ENCODE measurements at regions not wholly inside any gene's neighbourhood (a gene's known extent, or its start where the extent isn't known, plus 50 kb on each side); places are given as distances from the start of the nearest gene placed in this dataset.

DNA sequence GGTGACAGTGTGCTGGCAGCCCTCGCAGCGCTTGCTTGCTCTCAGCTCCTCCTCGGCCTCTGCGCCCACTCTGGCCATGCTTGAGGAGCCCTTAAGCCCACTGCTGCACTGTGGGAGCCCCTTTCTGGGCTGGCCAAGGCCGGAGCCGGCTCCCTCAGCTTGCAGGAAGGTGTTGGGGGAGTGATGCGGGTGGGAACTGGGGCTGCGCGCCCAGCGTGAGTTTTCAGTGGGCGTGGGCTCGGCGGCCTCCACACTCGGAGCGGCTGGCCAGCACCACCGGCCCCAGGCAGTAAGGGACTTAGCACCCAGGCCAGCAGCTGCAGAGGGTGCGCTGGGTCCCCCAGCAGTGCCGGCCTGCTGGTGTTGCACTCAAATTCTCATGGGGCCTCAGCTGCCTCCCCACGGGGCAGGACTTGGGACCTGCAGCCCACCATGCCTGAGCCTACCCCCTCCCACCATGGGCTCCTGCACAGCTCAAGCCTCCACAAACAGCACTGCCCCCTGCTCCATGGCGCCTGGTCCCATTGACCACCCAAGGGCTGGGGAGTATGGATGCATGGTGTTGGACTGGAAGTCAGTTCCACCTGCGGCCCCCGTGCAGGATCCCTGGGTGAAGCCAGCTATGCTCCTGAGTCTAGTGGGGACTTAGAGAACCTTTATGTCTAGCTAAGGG lies 223.1 kb upstream of the PTPRD start:
- Histone ChIP-seq H2BK15ac (ENCODE audit: low read depth, low read length) (no peak overlapping the region), H4K91ac (ENCODE audit: insufficient read depth, low read depth, low read length) (no peak overlapping the region), H2BK5ac (ENCODE audit: low read depth, low read length, poor library complexity, severe bottlenecking) (no peak overlapping the region), H3K27me3 (ENCODE audit: control insufficient read depth, insufficient read depth, low read length) (no peaks in the 10 kb centered on the region), H3K36me3 (ENCODE audit: control insufficient read depth, insufficient read depth, low read length) (no peaks in the 10 kb centered on the region), H2AK5ac (ENCODE audit: low read depth, low read length) (no peak overlapping the region), H2AFZ (replicated peaks; ENCODE audit: low read length, poor library complexity) (no peak overlapping the region), H4K20me1 (ENCODE audit: insufficient read depth, low read length) (no peaks in the 10 kb centered on the region), H3K4me1 (ENCODE audit: control insufficient read depth, insufficient read depth, low read length) (no peaks in the 10 kb centered on the region), H3K27ac (ENCODE audit: insufficient read depth, low read length) (no peak overlapping the region), H3K4me3 (ENCODE audit: insufficient read depth, low read depth, low read length) (no peak overlapping the region), H3K9ac (ENCODE audit: low read depth, low read length) (no peak overlapping the region), H3K18ac (ENCODE audit: low read depth, low read length) (no peak overlapping the region), H3K4ac (ENCODE audit: low read depth, low read length) (no peak overlapping the region), H3K9me1 (ENCODE audit: insufficient read depth, low read length) (no peaks in the 10 kb centered on the region), H2BK120ac (ENCODE audit: low read depth, low read length) (no peak overlapping the region), H4K5ac (ENCODE audit: low read depth, low read length) (no peak overlapping the region), H3K56ac (ENCODE audit: extremely low read depth, insufficient read depth, low read length) (no peak overlapping the region), H2BK20ac (ENCODE audit: low read depth, low read length) (no peak overlapping the region), H3K9me3 (ENCODE audit: control insufficient read depth, insufficient read depth, low read length) (peaks cover 7% of the 10 kb centered on the region), H4K8ac (ENCODE audit: low read depth in 2 of 2, low read length in 2 of 2) (no peak overlapping the region), H3K14ac (replicated peaks; ENCODE audit: low read depth, low read length) (no peak overlapping the region), H2AK9ac (replicated peaks; ENCODE audit: low read depth, low read length, poor library complexity) (no peak overlapping the region), H3K23ac (ENCODE audit: low read depth, low read length) (no peak overlapping the region), H3K79me1 (ENCODE audit: low read depth in 1 of 2, low read length in 2 of 2) (no peaks in the 10 kb centered on the region), H3K4me2 (ENCODE audit: low read depth, low read length) (no peak overlapping the region)
- ATAC-seq (ENCODE audit: low read depth) (no peak), DNase-seq (no peak)
- WGBS, 2 experiments (ENCODE audit: extremely low coverage in 2 of 2, insufficient read length in 1 of 2) = 90% methylated on average over 11 of the region's 22 CpGs; no CpG with 5 or more reads in 1 of the 2 experiments
- in situ Hi-C loops (cut with MboI; ENCODE audit: low sequenced_read_pairs) (no loop called here), dilution Hi-C loops (cut with HindIII; ENCODE audit: low sequenced_read_pairs, unreplicated experiment) (no loop called here), intact Hi-C loops (cut with micrococcal nuclease) (no loop called here)
- POLR2A ChIA-PET (ENCODE audit: unreplicated experiment) = no interaction called here
- no peak for TF ChIP-seq RAD21 (IDR thresholded peaks at IDR 0.05; ENCODE audit: low read length)
- no peak for TF ChIP-seq FOS (IDR thresholded peaks at IDR 0.05; ENCODE audit: low read depth, low read length)
- TF ChIP-seq BHLHE40 (IDR thresholded peaks at IDR 0.05; ENCODE audit: low read depth, low read length) = no peak
- no peak for TF ChIP-seq RFX5 (IDR thresholded peaks at IDR 0.05; ENCODE audit: low read depth, low read length)
- TF ChIP-seq, protein P1, sequence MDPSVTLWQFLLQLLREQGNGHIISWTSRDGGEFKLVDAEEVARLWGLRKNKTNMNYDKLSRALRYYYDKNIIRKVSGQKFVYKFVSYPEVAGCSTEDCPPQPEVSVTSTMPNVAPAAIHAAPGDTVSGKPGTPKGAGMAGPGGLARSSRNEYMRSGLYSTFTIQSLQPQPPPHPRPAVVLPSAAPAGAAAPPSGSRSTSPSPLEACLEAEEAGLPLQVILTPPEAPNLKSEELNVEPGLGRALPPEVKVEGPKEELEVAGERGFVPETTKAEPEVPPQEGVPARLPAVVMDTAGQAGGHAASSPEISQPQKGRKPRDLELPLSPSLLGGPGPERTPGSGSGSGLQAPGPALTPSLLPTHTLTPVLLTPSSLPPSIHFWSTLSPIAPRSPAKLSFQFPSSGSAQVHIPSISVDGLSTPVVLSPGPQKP (IDR thresholded peaks at IDR 0.05; ENCODE audit: borderline replicate concordance, low read depth, low read length) = no peak
- no peak for TF ChIP-seq NFE2L2 (IDR thresholded peaks at IDR 0.05; ENCODE audit: low read depth, low read length)
- TF ChIP-seq MXI1 (IDR thresholded peaks at IDR 0.05; ENCODE audit: borderline replicate concordance, low read depth, low read length) = no peak
- CTCF ChIA-PET = no interaction called here
- no TSS peak for BruUV-seq (replicated peaks)

Measured in IMR-90 (cell line).